Endothelial cell of umbilical vein (primary cell): ENCODE measurements at regions not wholly inside any gene's neighbourhood (a gene's known extent, or its start where the extent isn't known, plus 50 kb on each side); places are given as distances from the start of the nearest gene placed in this dataset.

ENCODE experiments used
- BruUV-seq: library from RNA; stranded (reverse); fragments of 400-500 nt; replicated peaks from 2 replicates; lab custom pipeline; 2021; lab: Mats Ljungman, UMichigan
- CTCF ChIA-PET: fragments of 300-600, 350-600 bp; sonication (Branson Sonifier 250); formaldehyde crosslinking; loops from one replicate; lab custom pipeline; 2021; ENCODE audit warnings: antibody characterized with exemption, inconsistent platforms; lab: Charles Lee
- POLR2A ChIA-PET: fragments of 300-600, 350-600 bp; sonication (Branson Sonifier 250); formaldehyde crosslinking; loops from one replicate; lab custom pipeline; 2021; ENCODE audit warnings: antibody characterized with exemption, inconsistent platforms; lab: Charles Lee
- DNase-seq: peaks from one replicate; pipeline ENCODE4 v3.0.0-alpha.2; 2011; ENCODE audit warnings: low read depth, low spot score
- FAIRE-seq: peaks from 2 replicates; lab custom pipeline; 2011; peaks lifted over from hg19 to GRCh38; lab: Jason Lieb, UNC
- H2AFZ ChIP-seq: 2 replicates; pipeline ENCODE4 v1.6.0; 2012; ENCODE audit warnings: low read depth, low read length, control low read depth, inconsistent platforms
- H3K27ac ChIP-seq: 2 replicates; pipeline ENCODE4 v1.5.1; 2011; ENCODE audit warnings: low read depth, mild to moderate bottlenecking, control low read depth, low read length, moderate library complexity; ENCODE audit not compliant: insufficient read depth
- H3K27me3 ChIP-seq, 2 experiments: 2 replicates each; pipeline versions ENCODE4 v1.6.0 to v1.6.1; 2011; ENCODE audit warnings: low read length in 2 of 2, mixed read lengths in 1 of 2; ENCODE audit not compliant: control insufficient read depth in 2 of 2, insufficient read depth in 2 of 2
- H3K36me3 ChIP-seq, 2 experiments: 2 replicates in 1 of 2; 3 replicates in 1 of 2; pipeline ENCODE4 v1.5.1; 2011; ENCODE audit warnings: low read length in 2 of 2, mild to moderate bottlenecking in 1 of 2, moderate library complexity in 1 of 2; ENCODE audit not compliant: control insufficient read depth in 2 of 2, insufficient read depth in 2 of 2; ENCODE audit errors: extremely low read depth in 1 of 2
- H3K4me1 ChIP-seq: 3 replicates; pipeline ENCODE4 v1.5.1; 2011; ENCODE audit warnings: mild to moderate bottlenecking, low read length; ENCODE audit not compliant: control insufficient read depth, insufficient read depth; ENCODE audit errors: extremely low read depth
- H3K4me2 ChIP-seq: 2 replicates; pipeline ENCODE4 v1.6.1; 2011; ENCODE audit warnings: low read length, control low read depth, mixed read lengths; ENCODE audit not compliant: insufficient read depth
- H3K4me3 ChIP-seq, 3 experiments: fragments of 200-600 bp in 1 of 3; sonication (generic), shearing (Covaris generic) in 1 of 3; replicated peaks in 1 of 3; 2 replicates each; pipeline ENCODE4 v1.5.1; 2011 to 2016; ENCODE audit warnings: control low read depth in 3 of 3, low read length in 3 of 3, mild to moderate bottlenecking in 2 of 3, inconsistent platforms in 1 of 3, low read depth in 1 of 3, moderate library complexity in 1 of 3; ENCODE audit not compliant: insufficient read depth in 1 of 3
- H3K79me2 ChIP-seq: 2 replicates; pipeline ENCODE4 v1.6.0; 2012; ENCODE audit warnings: low read length, inconsistent platforms; ENCODE audit not compliant: control insufficient read depth, insufficient read depth
- H3K9ac ChIP-seq: replicated peaks from 2 replicates; pipeline ENCODE3; 2011; ENCODE audit warnings: low read length, control low read depth; ENCODE audit not compliant: insufficient read depth; ENCODE audit errors: extremely low read depth
- H3K9me1 ChIP-seq: replicated peaks from 3 replicates; pipeline ENCODE4 v1.6.0; 2011; ENCODE audit warnings: mild to moderate bottlenecking, low read length; ENCODE audit not compliant: control insufficient read depth, insufficient read depth; ENCODE audit errors: extremely low read depth
- H3K9me3 ChIP-seq: replicated peaks from 2 replicates; pipeline ENCODE4 v1.5.1; 2012; ENCODE audit warnings: low read length, inconsistent platforms; ENCODE audit not compliant: control insufficient read depth, insufficient read depth
- H4K20me1 ChIP-seq: replicated peaks from 2 replicates; pipeline ENCODE3; 2011; ENCODE audit warnings: mild to moderate bottlenecking, low read length; ENCODE audit not compliant: control insufficient read depth, insufficient read depth; ENCODE audit errors: extremely low read depth
- EZH2 ChIP-seq: IDR thresholded peaks from 2 replicates; pipeline ENCODE4 v1.6.1; 2012; ENCODE audit warnings: borderline replicate concordance, low read depth, mild to moderate bottlenecking, moderate library complexity, low read length, inconsistent platforms; ENCODE audit not compliant: severe bottlenecking
- FOS ChIP-seq: IDR thresholded peaks from 2 replicates; pipeline ENCODE4 v1.6.1; 2011; ENCODE audit warnings: mild to moderate bottlenecking, low read length, moderate library complexity, borderline replicate concordance; ENCODE audit not compliant: insufficient read depth
- GATA2 ChIP-seq: IDR thresholded peaks from 2 replicates; pipeline ENCODE4 v1.7.0; 2011; ENCODE audit warnings: low read depth, mild to moderate bottlenecking, moderate library complexity, mixed read lengths, low read length; ENCODE audit not compliant: insufficient read length, insufficient read depth
- JUN ChIP-seq: IDR thresholded peaks from 2 replicates; pipeline ENCODE4 v1.6.1; 2011; ENCODE audit warnings: borderline replicate concordance, low read depth; ENCODE audit not compliant: insufficient read length, insufficient read depth
- MYC ChIP-seq: IDR thresholded peaks from one replicate; pipeline ENCODE4 v1.6.1; 2011; ENCODE audit warnings: mild to moderate bottlenecking, low read depth, low read length
- POLR2A ChIP-seq: IDR thresholded peaks from 2 replicates; pipeline ENCODE4 v1.6.1; 2012; ENCODE audit warnings: low read depth, mild to moderate bottlenecking, control low read depth, low read length
- POLR2AphosphoS5 ChIP-seq: IDR thresholded peaks from 2 replicates; pipeline ENCODE4 v1.6.1; 2012; ENCODE audit warnings: low read depth, mild to moderate bottlenecking, control low read depth, low read length, moderate library complexity; ENCODE audit not compliant: insufficient read depth
- dilution Hi-C: fragments of 300-500 bp; cut with MboI; formaldehyde crosslinking; loops from one replicate; pipeline ENCODE4 v1.15.0; 2019; ENCODE audit warnings: low sequenced_read_pairs; ENCODE audit not compliant: extremely low pct_ligation_motif_present
- intact Hi-C: fragments of 100-400 bp; cut with micrococcal nuclease; formaldehyde crosslinking; loops from one replicate; pipeline ENCODE4 v1.10.0; 2022
- TF ChIP-seq, protein P1 (sequence below): IDR thresholded peaks from 2 replicates; pipeline ENCODE4 v1.6.1; 2011; ENCODE audit not compliant: insufficient read depth, insufficient read length
- TF ChIP-seq, protein P2 (sequence below), 2 donors: IDR thresholded peaks; 1 replicate in 1 of 2; 2 replicates in 1 of 2; pipeline ENCODE4 v1.5.1; 2011; ENCODE audit warnings: low read length in 2 of 2, mild to moderate bottlenecking in 2 of 2, moderate library complexity in 2 of 2, control low read depth in 1 of 2, inconsistent platforms in 1 of 2, low read depth in 1 of 2; ENCODE audit not compliant: insufficient read depth in 1 of 2; ENCODE audit errors: extremely low read depth in 1 of 2

DNA sequence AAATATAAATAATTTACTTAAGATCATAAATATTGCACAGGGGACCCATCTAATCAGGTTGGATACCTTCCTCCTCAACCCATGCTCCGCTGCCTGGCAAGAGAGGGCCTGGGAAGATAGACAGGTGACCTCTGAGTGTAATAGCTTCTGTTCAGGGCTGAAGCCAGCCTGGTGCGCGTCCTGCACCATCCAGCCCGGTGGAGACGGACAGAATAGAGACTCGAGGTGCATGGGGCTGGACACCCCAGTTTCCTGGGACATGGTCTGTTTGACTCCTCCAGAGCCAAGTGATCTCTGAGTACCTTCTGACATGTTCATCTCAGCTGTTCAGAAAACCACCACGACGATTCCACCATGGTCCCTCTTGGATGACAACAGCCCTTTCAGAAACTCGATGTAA is 209.3 kb upstream of the MYT1L start:
- DNase-seq = no peak
- ChIA-PET POLR2A (no interaction called here), CTCF (no interaction called here)
- dilution Hi-C loops = no loop called here
- Histone ChIP-seq H3K36me3 (no peaks in the 10 kb centered on the region), H3K79me2 (no peaks in the 10 kb centered on the region), H3K27me3 (no peaks in the 10 kb centered on the region), H2AFZ (no peak overlapping the region), H3K27ac (no peak overlapping the region), H3K4me1 (no peaks in the 10 kb centered on the region), H3K9me1 (no peaks in the 10 kb centered on the region), H4K20me1 (no peaks in the 10 kb centered on the region), H3K9me3 (peaks cover 8% of the 10 kb centered on the region), H3K9ac (no peak overlapping the region), H3K4me2 (no peak overlapping the region), H3K4me3 (no peak overlapping the region)
- intact Hi-C loops = no loop called here
- FAIRE-seq = no peak
- TF ChIP-seq POLR2A = no peak
- TF ChIP-seq GATA2 = no peak
- TF ChIP-seq MYC = no peak
- TF ChIP-seq, protein P1, sequence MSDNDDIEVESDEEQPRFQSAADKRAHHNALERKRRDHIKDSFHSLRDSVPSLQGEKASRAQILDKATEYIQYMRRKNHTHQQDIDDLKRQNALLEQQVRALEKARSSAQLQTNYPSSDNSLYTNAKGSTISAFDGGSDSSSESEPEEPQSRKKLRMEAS = no peak
- BruUV-seq = no TSS peak

DNA sequence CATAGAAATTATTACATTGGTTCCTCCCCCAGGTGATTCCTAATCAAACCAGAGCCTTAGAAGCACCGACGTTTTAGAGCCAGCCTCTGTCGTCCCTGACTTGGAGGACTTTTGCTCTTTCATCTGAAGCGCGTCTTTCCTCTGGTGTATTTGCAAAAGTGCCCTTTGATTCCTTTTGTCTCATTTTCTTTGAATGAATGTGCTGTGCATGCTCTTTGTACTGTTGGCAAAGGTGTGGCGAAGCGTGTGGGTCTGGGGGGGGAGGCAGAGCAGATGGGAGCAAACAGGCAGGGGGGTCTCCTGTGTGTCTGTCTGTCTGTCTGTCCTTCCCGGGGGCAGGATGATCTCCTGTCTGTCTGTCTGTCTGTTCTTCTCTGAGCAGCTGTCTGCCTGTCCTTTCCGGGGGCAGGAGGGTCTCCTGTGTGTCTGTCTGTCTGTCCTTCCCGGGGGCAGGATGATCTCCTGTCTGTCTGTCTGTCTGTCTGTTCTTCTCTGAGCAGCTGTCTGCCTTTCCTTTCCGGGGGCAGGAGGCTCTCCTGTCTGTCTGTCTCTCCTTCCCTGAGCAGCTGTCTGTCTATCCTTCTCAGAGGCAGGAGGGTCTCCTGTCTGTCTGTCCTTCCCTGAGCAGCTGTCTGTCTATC is 205.5 kb upstream of the MYT1L start:
- POLR2A ChIA-PET = no interaction called here
- intact Hi-C loops = no loop called here

More for the DNA sequence above, 205.5 kb upstream of the MYT1L start:
- no peak for DNase-seq
- dilution Hi-C loops = no loop called here
- Histone ChIP-seq H2AFZ (no peak overlapping the region), H3K27me3 (no peaks in the 10 kb centered on the region), H4K20me1 (no peaks in the 10 kb centered on the region), H3K9ac (no peak overlapping the region), H3K27ac (no peak overlapping the region), H3K36me3 (no peaks in the 10 kb centered on the region), H3K79me2 (no peaks in the 10 kb centered on the region), H3K9me3 (peaks cover 8% of the 10 kb centered on the region), H3K4me1 (no peaks in the 10 kb centered on the region), H3K4me2 (no peak overlapping the region), H3K4me3 (no peak overlapping the region), H3K9me1 (no peaks in the 10 kb centered on the region)
- TF ChIP-seq POLR2AphosphoS5 (no peak), EZH2 (no peak), MYC (no peak), GATA2 (no peak), FOS (no peak), POLR2A (no peak), JUN (no peak)
- TF ChIP-seq, protein P2, sequence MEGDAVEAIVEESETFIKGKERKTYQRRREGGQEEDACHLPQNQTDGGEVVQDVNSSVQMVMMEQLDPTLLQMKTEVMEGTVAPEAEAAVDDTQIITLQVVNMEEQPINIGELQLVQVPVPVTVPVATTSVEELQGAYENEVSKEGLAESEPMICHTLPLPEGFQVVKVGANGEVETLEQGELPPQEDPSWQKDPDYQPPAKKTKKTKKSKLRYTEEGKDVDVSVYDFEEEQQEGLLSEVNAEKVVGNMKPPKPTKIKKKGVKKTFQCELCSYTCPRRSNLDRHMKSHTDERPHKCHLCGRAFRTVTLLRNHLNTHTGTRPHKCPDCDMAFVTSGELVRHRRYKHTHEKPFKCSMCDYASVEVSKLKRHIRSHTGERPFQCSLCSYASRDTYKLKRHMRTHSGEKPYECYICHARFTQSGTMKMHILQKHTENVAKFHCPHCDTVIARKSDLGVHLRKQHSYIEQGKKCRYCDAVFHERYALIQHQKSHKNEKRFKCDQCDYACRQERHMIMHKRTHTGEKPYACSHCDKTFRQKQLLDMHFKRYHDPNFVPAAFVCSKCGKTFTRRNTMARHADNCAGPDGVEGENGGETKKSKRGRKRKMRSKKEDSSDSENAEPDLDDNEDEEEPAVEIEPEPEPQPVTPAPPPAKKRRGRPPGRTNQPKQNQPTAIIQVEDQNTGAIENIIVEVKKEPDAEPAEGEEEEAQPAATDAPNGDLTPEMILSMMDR (IDR thresholded peaks at IDR 0.05; ENCODE audit: extremely low read depth in 1 of 2, insufficient read depth in 1 of 2, low read depth in 1 of 2, low read length in 2 of 2) = no peak
- TF ChIP-seq, protein P1 = no peak
- BruUV-seq = no TSS peak
- CTCF ChIA-PET = no interaction called here
- FAIRE-seq = no peak
